GM12891 (cell line): ENCODE measurements at regions not wholly inside any gene's neighbourhood (a gene's known extent, or its start where the extent isn't known, plus 50 kb on each side); places are given as distances from the start of the nearest gene placed in this dataset.

Source experiments
- PAX5 ChIP-seq: IDR thresholded peaks from 2 replicates; pipeline ENCODE4 v1.6.1; 2011; ENCODE audit warnings: low read length, moderate library complexity, mild to moderate bottlenecking; ENCODE audit not compliant: insufficient read depth, severe bottlenecking
- POLR2A ChIP-seq: IDR thresholded peaks from 2 replicates; pipeline ENCODE4 v1.6.1; 2011; ENCODE audit warnings: low read depth, low read length, control low read depth
- POLR2AphosphoS5 ChIP-seq: IDR thresholded peaks from 2 replicates; pipeline ENCODE4 v1.6.1; 2011; ENCODE audit warnings: low read depth, low read length, control low read depth
- POU2F2 ChIP-seq: IDR thresholded peaks from 2 replicates; pipeline ENCODE4 v1.6.1; 2011; ENCODE audit warnings: low read depth, mild to moderate bottlenecking, control low read depth, low read length, moderate library complexity
- TAF1 ChIP-seq: IDR thresholded peaks from 2 replicates; pipeline ENCODE4 v1.6.1; 2011; ENCODE audit warnings: low read depth, low read length, control low read depth

- TF ChIP-seq POLR2A (no peak), POLR2AphosphoS5 (no peak), TAF1 (no peak), POU2F2 (no peak), PAX5 (no peak)
Observed at GRCh38 chr4:166363198-166363597, 490.2 kb downstream of the TLL1 start.
